ENCODE measurements at regions not wholly inside any gene's neighbourhood (a gene's known extent, or its start where the extent isn't known, plus 50 kb on each side); places are given as distances from the start of the nearest gene placed in this dataset.

DNA sequence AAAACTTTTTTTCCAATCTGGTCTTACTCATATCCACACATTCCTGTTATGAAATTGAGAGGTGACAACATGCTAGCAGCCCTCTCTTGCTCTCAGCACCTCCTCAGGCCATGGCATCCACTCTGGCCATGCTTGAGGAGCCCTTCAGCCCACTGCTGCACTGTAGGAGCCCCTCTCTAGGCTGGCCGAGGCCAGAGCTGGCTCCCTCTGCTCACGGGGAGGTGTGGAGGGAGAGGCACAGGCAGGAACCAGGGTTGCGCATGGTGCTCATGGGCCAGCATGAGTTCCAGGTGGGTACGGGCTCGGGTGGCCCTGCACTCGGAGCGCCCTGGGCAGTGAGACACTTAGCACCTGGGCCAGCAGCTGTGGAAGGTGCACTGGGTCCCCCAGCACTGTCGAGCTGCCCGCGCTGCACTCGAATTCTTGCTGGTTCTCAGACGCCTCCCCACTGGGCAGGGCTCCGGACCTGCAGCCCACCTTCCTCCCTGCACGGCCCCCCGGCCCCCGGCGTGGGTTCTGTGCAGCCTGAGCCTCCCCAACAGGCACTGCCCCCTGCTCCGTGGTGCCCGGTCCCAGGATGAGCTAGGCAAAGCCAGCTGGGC is 1669.6 kb upstream of the CELF4 start:
- Histone ChIP-seq H3K27me3 (ENCODE audit: control insufficient read depth, low read length) (no peaks in the 10 kb centered on the region), H4K20me1 (ENCODE audit: control insufficient read depth, insufficient read depth, low read depth, low read length) (no peaks in the 10 kb centered on the region), H3K4me3 (ENCODE audit: low read length) (no peak overlapping the region), H3K36me3 (ENCODE audit: control insufficient read depth, low read length) (no peaks in the 10 kb centered on the region), H3F3A (ENCODE audit: control insufficient read depth, insufficient read depth) (no peaks in the 10 kb centered on the region), H3K9me3 (ENCODE audit: control insufficient read depth, insufficient read depth, low read length) (peaks cover 5% of the 10 kb centered on the region), H3K9me2 (replicated peaks; ENCODE audit: control insufficient read depth, low read length) (no peaks in the 10 kb centered on the region), H3K4me2 (ENCODE audit: low read length) (no peak overlapping the region), H3K79me2 (ENCODE audit: control insufficient read depth, low read length) (no peaks in the 10 kb centered on the region), H3K27ac (ENCODE audit: low read depth, low read length) (no peak overlapping the region), H3K4me1 (ENCODE audit: control insufficient read depth, low read length) (no peaks in the 10 kb centered on the region)
- TF ChIP-seq EZH2phosphoT487 (IDR thresholded peaks at IDR 0.05; ENCODE audit: borderline replicate concordance, low read length) (no peak), CTCF (IDR thresholded peaks at IDR 0.05; ENCODE audit: low read depth, low read length, poor library complexity, severe bottlenecking) (no peak)

GRCh38 chr18:39232937-39233336 is 1667.3 kb upstream of the CELF4 start:
- H3K27me3 ChIP-seq (ENCODE audit: control insufficient read depth, low read length), result no peaks in the 10 kb centered on the region
- TF ChIP-seq CTCF (IDR thresholded peaks at IDR 0.05; ENCODE audit: low read depth, low read length, poor library complexity, severe bottlenecking), result no peak
- TF ChIP-seq EZH2phosphoT487 (IDR thresholded peaks at IDR 0.05; ENCODE audit: borderline replicate concordance, low read length), result no peak
- H3K4me2 ChIP-seq (ENCODE audit: low read length), result no peak overlapping the region
- no peaks in the 10 kb centered on the region for H3K9me2 ChIP-seq (replicated peaks; ENCODE audit: control insufficient read depth, low read length)
- no peaks in the 10 kb centered on the region for H4K20me1 ChIP-seq (ENCODE audit: control insufficient read depth, insufficient read depth, low read depth, low read length)
- no peak overlapping the region for H3K27ac ChIP-seq (ENCODE audit: low read depth, low read length)
- H3F3A ChIP-seq (ENCODE audit: control insufficient read depth, insufficient read depth), result no peaks in the 10 kb centered on the region
- H3K4me1 ChIP-seq (ENCODE audit: control insufficient read depth, low read length), result no peaks in the 10 kb centered on the region
- no peaks in the 10 kb centered on the region for H3K36me3 ChIP-seq (ENCODE audit: control insufficient read depth, low read length)
- no peak overlapping the region for H3K4me3 ChIP-seq (ENCODE audit: low read length)
- H3K9me3 ChIP-seq (ENCODE audit: control insufficient read depth, insufficient read depth, low read length), result peaks cover 5% of the 10 kb centered on the region
- no peaks in the 10 kb centered on the region for H3K79me2 ChIP-seq (ENCODE audit: control insufficient read depth, low read length)

DNA sequence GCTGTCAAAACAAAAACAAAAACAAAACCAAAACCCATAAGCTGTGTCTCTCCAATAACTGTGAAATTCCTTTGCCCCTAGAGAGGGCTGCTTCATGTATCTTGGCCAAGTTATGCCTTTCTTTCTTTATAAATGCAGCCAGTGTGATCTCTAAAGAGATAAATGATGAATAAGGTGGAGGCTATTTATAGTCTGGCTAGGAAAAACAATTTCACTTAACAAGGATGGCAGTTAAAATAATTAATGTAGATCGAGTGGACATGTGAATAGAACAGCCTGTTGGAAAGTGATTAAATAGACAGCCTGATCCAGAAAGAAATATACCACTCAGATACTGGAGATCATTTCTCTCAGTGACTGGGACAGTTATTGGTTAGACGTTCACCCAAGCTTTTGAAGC is 1666.9 kb upstream of the CELF4 start:
- H3K9me2 ChIP-seq (replicated peaks; ENCODE audit: control insufficient read depth, low read length), result no peaks in the 10 kb centered on the region
- H3K79me2 ChIP-seq (ENCODE audit: control insufficient read depth, low read length), result no peaks in the 10 kb centered on the region
- no peak overlapping the region for H3K4me2 ChIP-seq (ENCODE audit: low read length)
- H3K27ac ChIP-seq (ENCODE audit: low read depth, low read length), result no peak overlapping the region
- no peaks in the 10 kb centered on the region for H3K4me1 ChIP-seq (ENCODE audit: control insufficient read depth, low read length)
- no peak for TF ChIP-seq EZH2phosphoT487 (IDR thresholded peaks at IDR 0.05; ENCODE audit: borderline replicate concordance, low read length)
- no peak for TF ChIP-seq CTCF (IDR thresholded peaks at IDR 0.05; ENCODE audit: low read depth, low read length, poor library complexity, severe bottlenecking)
- no peak overlapping the region for H3K4me3 ChIP-seq (ENCODE audit: low read length)
- no peaks in the 10 kb centered on the region for H3K27me3 ChIP-seq (ENCODE audit: control insufficient read depth, low read length)
- no peaks in the 10 kb centered on the region for H3K36me3 ChIP-seq (ENCODE audit: control insufficient read depth, low read length)
- H3F3A ChIP-seq (ENCODE audit: control insufficient read depth, insufficient read depth), result no peaks in the 10 kb centered on the region
- peaks cover 5% of the 10 kb centered on the region for H3K9me3 ChIP-seq (ENCODE audit: control insufficient read depth, insufficient read depth, low read length)
- H4K20me1 ChIP-seq (ENCODE audit: control insufficient read depth, insufficient read depth, low read depth, low read length), result no peaks in the 10 kb centered on the region

All from DOHH2 (cell line).